SJSA1 (cell line): ENCODE measurements at regions not wholly inside any gene's neighbourhood (a gene's known extent, or its start where the extent isn't known, plus 50 kb on each side); places are given as distances from the start of the nearest gene placed in this dataset.

Experiments used
- DNase-seq, 2 experiments: peaks; one replicate each; pipeline ENCODE4 v3.0.0-alpha.2; 2015 to 2020; ENCODE audit warnings: low spot score in 2 of 2, low read depth in 1 of 2
- H3K27ac ChIP-seq: fragments of 250-450 bp; sonication (Bioruptor Pico); 2 replicates; pipeline ENCODE4 v1.5.1; 2020; ENCODE audit warnings: mild to moderate bottlenecking, moderate library complexity
- H3K27me3 ChIP-seq: fragments of 250-450 bp; sonication (Bioruptor Pico); replicated peaks from 2 replicates; pipeline ENCODE4 v1.5.1; 2020; ENCODE audit warnings: mild to moderate bottlenecking, moderate library complexity
- H3K36me3 ChIP-seq: fragments of 250-450 bp; sonication (Bioruptor Pico); 2 replicates; pipeline ENCODE4 v1.5.1; 2020; ENCODE audit warnings: mild to moderate bottlenecking
- H3K4me1 ChIP-seq: fragments of 250-450 bp; sonication (Bioruptor Pico); replicated peaks from 2 replicates; pipeline ENCODE4 v1.6.1; 2021; ENCODE audit warnings: mild to moderate bottlenecking
- H3K4me3 ChIP-seq: fragments of 250-450 bp; sonication (Bioruptor Pico); 2 replicates; pipeline ENCODE4 v1.5.1; 2020; ENCODE audit warnings: mild to moderate bottlenecking
- H3K9me3 ChIP-seq: fragments of 250-450 bp; sonication (Bioruptor Pico); replicated peaks from 2 replicates; pipeline ENCODE4 v1.5.1; 2020; ENCODE audit warnings: mild to moderate bottlenecking

DNA sequence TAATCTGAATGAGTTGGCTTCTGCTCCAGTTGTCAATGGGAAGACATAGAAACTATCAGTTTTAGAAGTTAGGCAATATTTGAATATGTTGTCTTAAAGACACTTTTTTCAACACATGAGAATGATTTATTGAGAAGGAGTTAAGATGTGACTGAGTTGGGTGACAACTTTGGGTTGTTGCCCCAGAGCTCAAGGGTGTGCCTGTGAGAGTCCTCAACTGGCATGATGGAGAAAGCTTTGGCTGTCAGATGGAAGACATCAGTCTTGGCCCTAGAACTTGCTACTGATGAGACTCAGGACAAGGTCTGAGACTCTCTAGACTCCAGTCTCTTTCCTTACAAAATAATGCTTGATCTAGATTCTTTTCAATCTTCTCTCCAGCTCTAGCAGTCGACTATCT is 69.0 kb upstream of the CTAGE1 start:
- no peak for DNase-seq
- Histone ChIP-seq H3K27ac (peak overlapping the region; percentile 5; the same call in 1 of the 2 replicates), H3K27me3 (no peaks in the 10 kb centered on the region), H3K4me3 (no peak overlapping the region), H3K4me1 (peaks cover 45% of the 10 kb centered on the region), H3K36me3 (no peaks in the 10 kb centered on the region), H3K9me3 (no peaks in the 10 kb centered on the region)

DNA sequence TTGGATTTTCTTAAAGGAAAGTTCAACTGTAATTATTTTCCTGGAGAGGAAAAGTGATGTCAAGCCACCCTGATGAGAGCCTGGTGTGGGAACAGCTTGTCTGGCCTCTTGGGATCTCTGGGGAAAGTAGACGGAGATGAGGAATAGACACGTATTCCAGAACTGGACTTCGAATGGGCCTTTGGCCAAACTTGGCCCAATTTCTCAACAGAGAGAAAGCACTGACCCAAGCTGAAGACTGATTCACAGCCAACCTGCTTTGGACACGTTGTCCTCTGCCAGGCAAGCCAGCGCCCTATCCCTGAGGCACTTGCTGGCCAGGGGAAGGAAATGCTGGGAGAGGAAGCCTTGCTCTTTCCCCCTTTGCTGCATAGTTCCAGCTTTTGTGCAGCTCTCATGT is 70.8 kb upstream of the CTAGE1 start:
- H3K4me1 ChIP-seq = peaks cover 50% of the 10 kb centered on the region
- no peak overlapping the region for H3K4me3 ChIP-seq
- no peaks in the 10 kb centered on the region for H3K27me3 ChIP-seq
- DNase-seq = no peak
- H3K9me3 ChIP-seq = no peaks in the 10 kb centered on the region
- no peaks in the 10 kb centered on the region for H3K36me3 ChIP-seq
- H3K27ac ChIP-seq = no peak overlapping the region

DNA sequence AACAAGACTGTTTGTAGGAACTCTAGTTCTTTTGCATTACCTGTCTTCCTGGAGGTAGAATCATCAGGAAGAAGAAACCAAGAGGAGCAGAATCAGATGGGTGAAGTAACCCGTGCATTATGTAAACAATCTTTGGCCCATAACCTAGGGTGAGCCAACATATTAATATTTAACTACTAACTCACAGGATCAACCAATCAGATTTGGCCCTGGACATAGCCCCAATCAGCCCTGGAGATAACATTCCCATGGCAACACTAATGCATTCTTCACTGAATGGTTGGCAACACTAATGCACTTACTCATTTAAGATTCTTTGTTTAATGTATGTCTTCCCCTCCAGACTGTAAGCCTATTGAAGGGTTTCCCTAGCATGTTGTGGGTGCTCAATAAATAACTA is 72.0 kb upstream of the CTAGE1 start:
- H3K4me3 ChIP-seq = no peak overlapping the region
- no peaks in the 10 kb centered on the region for H3K27me3 ChIP-seq
- H3K9me3 ChIP-seq = no peaks in the 10 kb centered on the region
- H3K4me1 ChIP-seq = peaks cover 62% of the 10 kb centered on the region
- H3K27ac ChIP-seq = no peak overlapping the region
- H3K36me3 ChIP-seq = no peaks in the 10 kb centered on the region
- DNase-seq = no peak

DNA sequence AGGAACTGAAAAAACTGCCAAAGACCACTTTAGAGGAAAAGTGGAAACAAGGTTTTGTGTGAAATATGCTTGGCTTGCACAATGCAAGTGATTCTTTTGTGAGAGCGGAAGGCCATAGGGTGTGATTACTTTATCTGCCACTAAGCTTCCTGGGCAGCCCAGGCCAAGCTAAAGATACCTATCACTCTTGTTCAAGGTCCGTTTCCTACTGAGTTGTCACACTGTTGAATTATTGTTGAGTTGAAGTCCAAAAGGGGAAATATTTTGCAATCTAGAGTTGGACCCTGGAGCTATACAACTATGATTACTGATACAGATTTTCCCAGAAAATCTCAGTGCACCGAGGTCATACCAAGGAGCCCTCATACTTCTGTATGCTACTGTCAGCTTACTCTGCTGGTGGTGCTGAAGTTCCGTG is 72.7 kb upstream of the CTAGE1 start:
- no peak overlapping the region for H3K4me3 ChIP-seq
- no peak for DNase-seq
- H3K27me3 ChIP-seq = no peaks in the 10 kb centered on the region
- H3K9me3 ChIP-seq = no peaks in the 10 kb centered on the region
- no peak overlapping the region for H3K27ac ChIP-seq
- H3K36me3 ChIP-seq = no peaks in the 10 kb centered on the region
- peaks cover 65% of the 10 kb centered on the region for H3K4me1 ChIP-seq

DNA sequence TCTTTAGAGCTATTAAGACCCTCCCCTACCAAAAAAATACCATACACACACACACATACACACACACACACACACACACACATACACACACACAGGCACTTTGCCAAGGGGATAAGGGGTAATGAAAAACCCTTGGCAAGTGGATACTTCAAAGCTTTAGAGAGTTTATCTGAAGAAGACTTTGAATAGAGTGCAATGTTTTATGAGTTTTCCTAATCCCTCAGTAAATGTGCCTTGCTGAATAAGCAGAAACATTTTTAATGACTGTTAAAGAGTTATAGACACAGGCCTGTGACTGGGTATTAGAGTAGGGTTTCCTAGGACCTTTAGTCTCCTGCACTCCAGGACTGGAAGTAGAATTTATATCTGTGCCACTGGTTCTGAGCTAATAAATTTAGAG is 75.5 kb upstream of the CTAGE1 start:
- DNase-seq = no peak
- H3K9me3 ChIP-seq = no peaks in the 10 kb centered on the region
- no peak overlapping the region for H3K4me3 ChIP-seq
- no peaks in the 10 kb centered on the region for H3K27me3 ChIP-seq
- H3K27ac ChIP-seq = peak overlapping the region; percentile 59
- H3K36me3 ChIP-seq = no peaks in the 10 kb centered on the region
- peaks cover 44% of the 10 kb centered on the region for H3K4me1 ChIP-seq

DNA sequence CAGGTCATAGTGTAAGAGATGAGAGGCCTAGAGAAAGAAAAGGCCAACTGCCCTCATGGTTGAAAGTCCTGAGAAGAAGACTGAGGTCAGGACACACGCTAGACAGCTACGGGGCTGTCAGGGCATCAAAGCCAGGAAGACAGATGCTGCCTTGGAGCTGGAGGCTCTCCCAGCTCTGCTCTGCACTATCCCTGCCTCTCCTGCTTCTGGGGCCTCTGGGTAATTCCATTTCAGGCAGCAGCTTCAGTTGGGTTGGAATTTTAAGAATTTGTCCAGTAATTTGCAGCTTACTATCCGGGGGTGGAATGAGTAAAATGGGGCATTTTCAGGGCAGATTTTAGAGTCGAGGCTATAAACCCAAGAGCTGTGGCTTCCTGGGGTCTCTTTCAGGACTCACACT is 76.2 kb upstream of the CTAGE1 start:
- H3K27me3 ChIP-seq = no peaks in the 10 kb centered on the region
- H3K36me3 ChIP-seq = no peaks in the 10 kb centered on the region
- H3K4me1 ChIP-seq = peaks cover 37% of the 10 kb centered on the region
- H3K9me3 ChIP-seq = no peaks in the 10 kb centered on the region
- peak overlapping the region; percentile 59 for H3K27ac ChIP-seq
- no peak overlapping the region for H3K4me3 ChIP-seq
- peak in 1 of 2 experiments; percentile 64 for DNase-seq

DNA sequence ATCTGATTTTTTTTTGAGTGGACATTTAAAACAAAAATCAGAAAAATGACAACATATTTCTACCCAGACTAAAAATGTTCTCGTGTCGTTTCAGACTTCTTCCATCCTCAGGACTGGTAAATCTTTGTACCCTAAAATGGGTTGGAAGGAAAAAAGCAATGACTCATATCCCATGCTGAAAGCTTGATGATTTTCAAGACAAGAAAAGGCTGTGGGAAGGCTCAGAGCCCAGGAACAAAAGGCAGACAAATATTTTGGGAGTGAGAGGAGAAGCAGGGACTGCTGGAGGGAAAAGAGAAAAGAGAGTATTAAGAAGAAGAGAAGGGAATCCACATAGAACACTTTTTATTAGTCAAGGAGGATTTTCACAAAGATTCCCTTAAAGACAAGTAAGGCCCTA is 77.1 kb upstream of the CTAGE1 start:
- Histone ChIP-seq H3K4me1 (peaks cover 29% of the 10 kb centered on the region), H3K9me3 (no peaks in the 10 kb centered on the region), H3K27ac (peak overlapping the region; percentile 59), H3K4me3 (no peak overlapping the region), H3K36me3 (no peaks in the 10 kb centered on the region), H3K27me3 (no peaks in the 10 kb centered on the region)
- peak in 1 of 2 experiments; percentile 69 for DNase-seq

DNA sequence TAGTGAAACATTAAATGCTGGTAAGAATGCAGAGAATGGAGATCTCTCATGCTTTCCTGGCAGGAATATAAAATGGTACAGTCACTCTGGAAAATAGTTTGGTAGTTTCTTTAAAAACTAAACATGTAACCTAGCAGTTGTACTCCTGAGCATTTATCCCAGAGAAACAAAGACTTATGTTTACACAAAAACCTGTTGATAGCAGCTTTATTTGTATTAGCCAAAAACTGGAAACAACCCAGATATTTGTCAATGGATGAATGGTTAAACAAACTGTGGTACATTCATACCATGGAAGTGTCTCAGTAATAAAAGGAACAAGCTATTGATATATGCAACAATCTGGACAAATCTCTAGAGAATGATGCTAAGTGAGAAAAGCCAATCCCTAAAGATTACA is 81.7 kb upstream of the CTAGE1 start:
- Histone ChIP-seq H3K4me1 (peaks cover 26% of the 10 kb centered on the region), H3K9me3 (no peaks in the 10 kb centered on the region), H3K27me3 (no peaks in the 10 kb centered on the region), H3K36me3 (no peaks in the 10 kb centered on the region), H3K4me3 (no peak overlapping the region), H3K27ac (no peak overlapping the region)
- no peak for DNase-seq

DNA sequence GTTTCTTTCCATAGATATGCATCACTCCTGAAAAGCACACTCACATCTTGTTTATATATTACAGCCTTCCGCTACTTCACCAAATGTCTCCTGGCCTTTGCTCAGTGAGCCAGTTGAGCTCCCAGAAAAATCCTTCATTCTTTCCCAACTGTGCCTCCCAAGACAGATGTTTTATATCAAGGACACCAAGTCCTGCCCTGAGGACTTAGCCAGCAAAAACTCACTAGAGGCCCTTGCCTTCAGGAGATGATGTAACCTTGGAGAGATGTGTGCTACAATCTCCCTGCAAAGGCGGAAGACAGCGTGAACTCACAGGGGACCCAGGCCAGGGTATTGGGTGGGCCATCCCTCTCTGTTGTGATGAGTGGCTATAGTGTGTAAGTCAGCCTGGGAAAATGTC is 86.1 kb upstream of the CTAGE1 start:
- no peaks in the 10 kb centered on the region for H3K36me3 ChIP-seq
- H3K4me3 ChIP-seq = no peak overlapping the region
- no peaks in the 10 kb centered on the region for H3K27me3 ChIP-seq
- peak in 1 of 2 experiments; percentile 56 for DNase-seq
- H3K27ac ChIP-seq = peak overlapping the region; percentile 87
- H3K9me3 ChIP-seq = no peaks in the 10 kb centered on the region
- H3K4me1 ChIP-seq = peaks cover 32% of the 10 kb centered on the region

DNA sequence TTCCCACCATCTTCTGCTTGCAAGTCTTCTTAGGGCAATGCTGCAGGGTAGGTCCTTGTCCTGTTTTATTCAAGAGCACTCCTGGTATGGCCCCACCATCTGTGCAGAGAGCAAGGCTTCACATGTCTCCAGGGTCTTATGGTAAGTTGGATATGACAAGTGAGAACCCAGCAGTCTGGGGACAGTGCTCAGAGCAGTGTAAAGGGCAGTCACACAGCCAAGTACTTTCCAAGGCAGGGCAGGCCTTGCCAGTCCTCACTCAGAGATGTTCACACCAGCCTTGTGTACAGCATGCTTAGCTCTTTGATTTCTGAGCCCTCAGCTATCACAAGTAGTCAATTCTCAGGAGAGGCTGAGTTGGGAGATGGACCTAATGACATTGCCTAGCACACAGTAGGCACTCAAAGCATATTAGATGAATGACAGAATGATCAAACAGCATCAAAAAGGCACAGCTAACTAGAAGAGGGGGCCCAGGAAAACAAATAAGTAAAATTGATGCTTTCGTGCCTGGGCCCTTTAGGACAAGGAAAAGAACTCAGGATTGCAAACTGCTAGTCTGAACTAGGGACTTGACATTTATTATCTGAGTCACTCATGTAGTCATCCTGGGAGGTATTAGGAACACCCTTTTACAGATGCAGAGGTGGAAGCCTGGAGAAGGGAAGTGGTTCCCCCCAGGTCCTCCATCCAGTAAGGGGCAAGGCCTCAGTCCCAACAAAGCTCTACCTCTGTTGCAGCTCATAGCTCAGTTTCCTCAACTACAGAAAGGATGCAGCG is 86.7 kb upstream of the CTAGE1 start:
- no peaks in the 10 kb centered on the region for H3K27me3 ChIP-seq
- no peaks in the 10 kb centered on the region for H3K36me3 ChIP-seq
- H3K9me3 ChIP-seq = no peaks in the 10 kb centered on the region
- H3K4me1 ChIP-seq = peaks cover 32% of the 10 kb centered on the region
- no peak overlapping the region for H3K4me3 ChIP-seq
- DNase-seq = peak in 1 of 2 experiments; percentile 81
- peak overlapping the region; percentile 87 for H3K27ac ChIP-seq

DNA sequence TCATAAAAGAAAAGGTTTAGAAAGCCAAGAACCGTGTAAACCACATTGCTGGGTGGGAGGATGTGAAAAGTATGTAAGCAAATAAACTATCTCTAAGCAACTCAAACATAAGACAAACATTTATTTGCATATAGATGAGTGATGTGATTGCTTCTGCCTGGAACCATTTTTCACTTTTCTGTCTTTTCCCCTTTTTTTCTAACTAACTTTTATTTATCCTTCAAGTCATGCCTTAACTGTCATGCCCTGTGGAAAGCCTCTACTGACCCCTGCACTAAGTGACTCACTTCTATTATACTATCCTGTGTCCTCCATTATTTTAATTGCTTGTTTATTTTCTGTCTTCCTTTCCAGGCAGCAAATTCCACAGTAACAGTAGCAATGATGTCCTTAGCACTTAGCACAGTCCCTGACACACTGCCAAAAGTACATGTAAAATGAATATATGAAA is 87.5 kb upstream of the CTAGE1 start:
- DNase-seq = peak; percentile 69 to 91
- peaks cover 32% of the 10 kb centered on the region for H3K4me1 ChIP-seq
- no peaks in the 10 kb centered on the region for H3K9me3 ChIP-seq
- H3K36me3 ChIP-seq = no peaks in the 10 kb centered on the region
- H3K4me3 ChIP-seq = no peak overlapping the region
- no peaks in the 10 kb centered on the region for H3K27me3 ChIP-seq
- peak overlapping the region; percentile 87 for H3K27ac ChIP-seq

DNA sequence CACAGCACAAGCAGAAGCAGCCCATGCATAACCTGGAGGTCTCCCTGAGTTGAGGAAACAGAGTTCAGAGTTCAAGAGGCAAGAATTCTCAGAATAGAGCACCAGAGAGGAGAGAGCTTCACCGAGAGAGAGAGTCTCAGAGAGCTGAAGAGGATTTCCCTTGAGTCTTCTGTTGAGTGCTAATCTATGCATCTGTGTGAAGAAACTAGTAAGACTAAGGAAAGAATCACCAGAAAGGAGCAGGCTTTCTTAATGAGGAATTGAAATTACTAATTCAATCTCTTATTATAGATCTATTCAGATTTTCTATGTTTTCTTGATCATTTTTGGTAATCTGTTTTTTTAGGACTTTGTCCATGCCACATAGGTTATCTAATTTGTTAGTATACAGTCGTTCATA is 89.3 kb upstream of the CTAGE1 start:
- H3K27me3 ChIP-seq = no peaks in the 10 kb centered on the region
- no peak overlapping the region for H3K4me3 ChIP-seq
- H3K9me3 ChIP-seq = no peaks in the 10 kb centered on the region
- no peaks in the 10 kb centered on the region for H3K36me3 ChIP-seq
- H3K27ac ChIP-seq = no peak overlapping the region
- H3K4me1 ChIP-seq = peaks cover 32% of the 10 kb centered on the region
- DNase-seq = no peak

DNA sequence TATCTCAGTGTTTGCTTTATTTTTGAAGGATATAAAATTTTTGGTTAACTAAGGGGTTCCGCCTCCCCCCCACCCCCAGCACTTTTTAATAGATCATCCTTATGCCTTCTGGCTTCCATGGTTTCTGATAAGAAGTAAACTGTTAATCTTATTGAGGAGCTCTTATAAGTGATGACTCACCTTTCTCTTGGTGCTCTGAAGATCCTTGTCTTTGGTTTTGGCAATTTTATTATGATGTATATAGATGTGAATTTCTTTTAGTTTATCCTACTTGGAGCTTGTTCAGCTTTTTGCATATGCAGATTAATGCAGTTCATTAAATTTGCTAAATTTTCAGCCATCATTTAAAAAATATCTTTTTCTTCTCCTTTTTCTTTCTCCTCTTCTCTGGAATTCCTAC is 91.7 kb upstream of the CTAGE1 start:
- Histone ChIP-seq H3K9me3 (no peaks in the 10 kb centered on the region), H3K4me1 (peaks cover 15% of the 10 kb centered on the region), H3K27me3 (no peaks in the 10 kb centered on the region), H3K4me3 (no peak overlapping the region), H3K36me3 (no peaks in the 10 kb centered on the region), H3K27ac (no peak overlapping the region)
- no peak for DNase-seq

DNA sequence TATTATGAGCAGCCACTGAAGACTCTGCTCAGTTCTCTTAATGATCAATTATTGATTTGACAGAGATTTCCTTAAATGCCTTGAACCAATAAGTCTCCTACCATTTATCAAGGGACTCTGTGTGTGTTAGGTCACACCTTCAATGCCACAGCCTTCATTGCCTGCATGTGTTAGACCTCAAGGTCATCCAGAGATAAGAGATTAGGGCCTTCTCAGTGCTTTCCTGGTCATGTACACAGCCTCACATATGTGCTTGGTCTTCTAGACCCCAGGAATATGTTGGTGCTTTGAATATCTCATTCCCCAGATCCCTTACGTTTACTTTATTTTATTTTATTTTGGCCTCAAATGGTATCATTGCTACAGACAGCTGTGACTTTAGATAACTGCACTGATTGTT is 93.0 kb upstream of the CTAGE1 start:
- Histone ChIP-seq H3K4me3 (no peak overlapping the region), H3K27ac (no peak overlapping the region), H3K9me3 (no peaks in the 10 kb centered on the region), H3K36me3 (no peaks in the 10 kb centered on the region), H3K4me1 (peaks cover 2% of the 10 kb centered on the region), H3K27me3 (no peaks in the 10 kb centered on the region)
- no peak for DNase-seq
